K562 (cell line): ENCODE measurements at regions not wholly inside any gene's neighbourhood (a gene's known extent, or its start where the extent isn't known, plus 50 kb on each side); places are given as distances from the start of the nearest gene placed in this dataset.

ENCODE experiments used
- ATAC-seq: fragments of 200-7000 bp; cut with Tn5 transposase; 3 replicates; pipeline ENCODE4 v1.9.1; 2020; ENCODE audit warnings: moderate library complexity
- BruUV-seq: library from RNA; stranded (reverse); fragments of 400-500 nt; replicated peaks from 2 replicates; lab custom pipeline; 2021; lab: Mats Ljungman, UMichigan
- CTCF ChIA-PET: fragments of 300-600 bp; formaldehyde crosslinking; extraction: SDS; loops from one replicate; lab custom pipeline; 2021; ENCODE audit warnings: low intra/inter-chr PET ratio; lab: Yijun Ruan, JAX
- POLR2A ChIA-PET: fragments of 300-600, 350-650 bp; sonication (Branson Sonifier 250); formaldehyde crosslinking; extraction: SDS; loops from one replicate; lab custom pipeline; 2021; ENCODE audit warnings: antibody characterized with exemption, inconsistent platforms; lab: Yijun Ruan, JAX
- DNase-seq, 4 experiments: peaks; one replicate each; pipeline versions ENCODE4 v3.0.0 to v3.0.0-alpha.2; 2011 to 2018; ENCODE audit warnings: low spot score in 3 of 4, mixed read lengths in 3 of 4; ENCODE audit errors: extremely low read depth in 1 of 4
- FAIRE-seq: peaks from 2 replicates; lab custom pipeline; 2011; peaks lifted over from hg19 to GRCh38; lab: Jason Lieb, UNC
- H2AFZ ChIP-seq: 2 replicates; pipeline ENCODE4 v1.6.0; 2011; ENCODE audit warnings: low read depth, low read length, control low read depth, inconsistent platforms
- H3K27ac ChIP-seq: fragments of 200-600 bp; 3 replicates; pipeline ENCODE4 v1.8.0; 2011; ENCODE audit warnings: low read depth, mild to moderate bottlenecking, control low read depth, inconsistent platforms, low read length, moderate library complexity, mixed read lengths; ENCODE audit errors: extremely low read depth
- H3K27me3 ChIP-seq, 2 experiments: fragments of 300-600 bp in 1 of 2; 2 replicates in 1 of 2; 3 replicates in 1 of 2; pipeline versions ENCODE4 v1.6.0 to v1.8.0; 2011; ENCODE audit warnings: inconsistent platforms in 2 of 2, low read length in 2 of 2, mild to moderate bottlenecking in 1 of 2, mixed read lengths in 1 of 2, moderate library complexity in 1 of 2; ENCODE audit not compliant: control insufficient read depth in 2 of 2, insufficient read depth in 2 of 2
- H3K36me3 ChIP-seq: fragments of 300-600 bp; 3 replicates; pipeline ENCODE4 v1.8.0; 2011; ENCODE audit warnings: mild to moderate bottlenecking, low read length, inconsistent platforms; ENCODE audit not compliant: control insufficient read depth, insufficient read depth
- H3K4me1 ChIP-seq, 2 experiments: fragments of 200-600 bp in 1 of 2; replicated peaks in 1 of 2; 2 replicates in 1 of 2; 3 replicates in 1 of 2; pipeline versions ENCODE4 v1.5.1 to v1.8.0; 2011; ENCODE audit warnings: inconsistent platforms in 2 of 2, low read length in 2 of 2, mild to moderate bottlenecking in 1 of 2, mixed read lengths in 1 of 2, moderate library complexity in 1 of 2; ENCODE audit not compliant: control insufficient read depth in 2 of 2, insufficient read depth in 2 of 2
- H3K4me2 ChIP-seq: 2 replicates; pipeline ENCODE4 v1.6.1; 2011; ENCODE audit warnings: low read length, control low read depth, inconsistent platforms, mixed read lengths; ENCODE audit not compliant: insufficient read depth
- H3K4me3 ChIP-seq: fragments of 200-600 bp; sonication (generic), shearing (Covaris generic); 2 replicates; pipeline ENCODE4 v1.5.1; 2016; ENCODE audit warnings: control low read depth, inconsistent platforms
- H3K79me2 ChIP-seq: fragments of 200-600 bp; 3 replicates; pipeline ENCODE4 v1.8.0; 2011; ENCODE audit warnings: low read length, inconsistent platforms; ENCODE audit not compliant: control insufficient read depth, insufficient read depth
- H3K9ac ChIP-seq, 2 experiments: 2 replicates each; pipeline versions ENCODE4 v1.6.0 to v1.6.1; 2011; ENCODE audit warnings: low read depth in 2 of 2, low read length in 2 of 2, control low read depth in 1 of 2, inconsistent platforms in 1 of 2, mild to moderate bottlenecking in 1 of 2, mixed read lengths in 1 of 2; ENCODE audit not compliant: insufficient read depth in 1 of 2
- H3K9me1 ChIP-seq: one replicate; pipeline ENCODE4 v1.6.0; 2011; ENCODE audit warnings: inconsistent platforms, mild to moderate bottlenecking, low read length, moderate library complexity; ENCODE audit not compliant: control insufficient read depth, insufficient read depth
- H3K9me3 ChIP-seq: replicated peaks from 2 replicates; pipeline ENCODE4 v1.5.1; 2011; ENCODE audit warnings: low read depth, low read length, inconsistent platforms; ENCODE audit not compliant: control insufficient read depth, insufficient read depth
- H4K20me1 ChIP-seq: replicated peaks from 2 replicates; pipeline ENCODE4 v1.6.1; 2011; ENCODE audit warnings: low read length, inconsistent platforms, mixed read lengths; ENCODE audit not compliant: control insufficient read depth, insufficient read depth
- BMI1 ChIP-seq: fragments of 150-350 bp; IDR thresholded peaks from 2 replicates; pipeline ENCODE4 v1.6.1; 2014; ENCODE audit warnings: low read length
- EZH2 ChIP-seq: IDR thresholded peaks from 2 replicates; pipeline ENCODE4 v1.6.1; 2012; ENCODE audit warnings: low read depth, mild to moderate bottlenecking, inconsistent platforms, low read length, borderline replicate concordance
- HLTF ChIP-seq: fragments of 450-650 bp; IDR thresholded peaks from 2 replicates; pipeline ENCODE4 v1.6.1; 2016
- KHSRP ChIP-seq: fragments of 450-650 bp; IDR thresholded peaks from 2 replicates; pipeline ENCODE4 v1.6.1; 2017
- KLF10 ChIP-seq: fragments of 250-450 bp; sonication (Bioruptor Pico); IDR thresholded peaks from 2 replicates; pipeline ENCODE4 v1.6.1; 2021; ENCODE audit warnings: matching md5 sums
- KLF13 ChIP-seq: fragments of 450-650 bp; IDR thresholded peaks from 2 replicates; pipeline ENCODE4 v1.6.1; 2016; ENCODE audit warnings: missing genetic modification characterization, low read depth, mild to moderate bottlenecking, missing compliant biosample characterization, moderate library complexity, borderline replicate concordance
- LARP7 ChIP-seq: fragments of 450-650 bp; IDR thresholded peaks from 2 replicates; pipeline ENCODE4 v1.6.1; 2016
- NFXL1 ChIP-seq: fragments of 450-650 bp; formaldehyde crosslinking; IDR thresholded peaks from 2 replicates; pipeline ENCODE4 v1.4.0; 2021; ENCODE audit warnings: mild to moderate bottlenecking
- NONO ChIP-seq, 2 experiments: fragments of 200-400 bp in 1 of 2; fragments of 450-650 bp in 1 of 2; formaldehyde crosslinking in 1 of 2; IDR thresholded peaks; 2 replicates each; pipeline ENCODE4 v1.6.1; 2017; ENCODE audit warnings: low read depth in 2 of 2, mild to moderate bottlenecking in 2 of 2, moderate library complexity in 2 of 2, low read length in 1 of 2
- TCF7 ChIP-seq: sonication (generic); IDR thresholded peaks from 2 replicates; pipeline ENCODE4 v1.6.1; 2016; ENCODE audit warnings: antibody characterized with exemption, borderline replicate concordance
- ZKSCAN8 ChIP-seq: fragments of 200-800 bp; sonication (Bioruptor generic); IDR thresholded peaks from 2 replicates; pipeline ENCODE4 v1.6.1; 2016; ENCODE audit warnings: missing genetic modification characterization, missing compliant biosample characterization
- ZNF445 ChIP-seq: fragments of 250-450 bp; sonication (Bioruptor Pico); IDR thresholded peaks from 2 replicates; pipeline ENCODE4 v1.4.0; 2020; ENCODE audit warnings: low read depth, mild to moderate bottlenecking, moderate library complexity
- ZNF586 ChIP-seq: fragments of 450-650 bp; formaldehyde crosslinking; conservative IDR thresholded peaks from 2 replicates; pipeline ENCODE4 v1.4.0; 2020; ENCODE audit warnings: mild to moderate bottlenecking, moderate library complexity
- in situ Hi-C: fragments of 300-500 bp; cut with MboI; formaldehyde crosslinking; loops from 4 replicates; pipeline ENCODE4 v1.15.0; 2018; ENCODE audit warnings: inconsistent platforms, mixed read lengths
- intact Hi-C: fragments of 100-400 bp; cut with micrococcal nuclease; formaldehyde crosslinking; loops from 2 replicates; pipeline ENCODE4 v1.14.2; 2022
- TF ChIP-seq, protein P1 (sequence below): fragments of 250-450 bp; sonication (Bioruptor Pico); IDR thresholded peaks from 2 replicates; pipeline ENCODE4 v1.8.0; 2021; ENCODE audit warnings: moderate library complexity, mild to moderate bottlenecking, inconsistent platforms
- TF ChIP-seq, protein P2 (sequence below), 2 experiments: fragments of 150-350 bp in 1 of 2; IDR thresholded peaks; 2 replicates each; pipeline ENCODE4 v1.6.1; 2012 to 2016; ENCODE audit warnings: low read depth in 2 of 2, low read length in 2 of 2, mild to moderate bottlenecking in 1 of 2, moderate library complexity in 1 of 2
- TF ChIP-seq, protein P3 (sequence below): IDR thresholded peaks from 2 replicates; pipeline ENCODE4 v1.6.1; 2016; ENCODE audit warnings: missing genetic modification characterization, missing compliant biosample characterization
- TF ChIP-seq, protein P4 (sequence below), 2 experiments: fragments of 450-650 bp; IDR thresholded peaks; 2 replicates each; pipeline ENCODE4 v1.6.1; 2016

DNA sequence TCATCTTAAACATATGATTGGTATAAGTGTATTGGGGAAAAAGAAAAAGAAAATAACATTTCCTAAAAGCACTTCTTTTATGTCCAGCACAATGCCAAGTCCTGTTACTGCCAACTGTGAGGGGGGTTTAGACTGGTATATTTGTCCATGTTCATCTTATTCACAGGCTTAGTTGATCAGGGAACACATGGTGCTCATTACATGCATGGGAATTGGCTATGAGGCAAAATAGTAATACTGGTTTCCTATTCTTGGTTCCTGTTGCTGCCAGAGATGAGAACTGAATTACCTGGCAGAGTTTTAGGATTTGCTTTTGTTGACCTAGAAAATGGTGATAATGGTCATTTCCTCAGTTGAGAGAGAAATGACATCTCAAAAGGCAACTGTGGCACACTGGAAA is 398.8 kb downstream of the DUSP10 start:
- CTCF ChIA-PET = no interaction called here

More for the DNA sequence above, 398.8 kb downstream of the DUSP10 start:
- Histone ChIP-seq H3K4me3 (no peak overlapping the region), H3K79me2 (no peaks in the 10 kb centered on the region), H3K9me1 (no peaks in the 10 kb centered on the region), H3K27ac (no peak overlapping the region), H3K9me3 (no peaks in the 10 kb centered on the region), H3K4me1 (no peaks in the 10 kb centered on the region), H3K4me2 (no peak overlapping the region), H3K9ac (no peak overlapping the region), H3K27me3 (no peaks in the 10 kb centered on the region), H4K20me1 (no peaks in the 10 kb centered on the region), H3K36me3 (no peaks in the 10 kb centered on the region), H2AFZ (no peak overlapping the region)
- intact Hi-C loops (no loop called here), in situ Hi-C loops (no loop called here)
- ATAC-seq (no peak), DNase-seq (no peak), FAIRE-seq (no peak)
- POLR2A ChIA-PET = no interaction called here
- BruUV-seq = no TSS peak
- no peak for TF ChIP-seq NONO (IDR thresholded peaks at IDR 0.05; ENCODE audit: low read depth in 2 of 2, low read length in 1 of 2)
- TF ChIP-seq, protein P1, sequence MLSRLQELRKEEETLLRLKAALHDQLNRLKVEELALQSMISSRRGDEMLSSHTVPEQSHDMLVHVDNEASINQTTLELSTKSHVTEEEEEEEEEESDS (CRISPR knock-in tag) = no peak
- TF ChIP-seq, protein P2, sequence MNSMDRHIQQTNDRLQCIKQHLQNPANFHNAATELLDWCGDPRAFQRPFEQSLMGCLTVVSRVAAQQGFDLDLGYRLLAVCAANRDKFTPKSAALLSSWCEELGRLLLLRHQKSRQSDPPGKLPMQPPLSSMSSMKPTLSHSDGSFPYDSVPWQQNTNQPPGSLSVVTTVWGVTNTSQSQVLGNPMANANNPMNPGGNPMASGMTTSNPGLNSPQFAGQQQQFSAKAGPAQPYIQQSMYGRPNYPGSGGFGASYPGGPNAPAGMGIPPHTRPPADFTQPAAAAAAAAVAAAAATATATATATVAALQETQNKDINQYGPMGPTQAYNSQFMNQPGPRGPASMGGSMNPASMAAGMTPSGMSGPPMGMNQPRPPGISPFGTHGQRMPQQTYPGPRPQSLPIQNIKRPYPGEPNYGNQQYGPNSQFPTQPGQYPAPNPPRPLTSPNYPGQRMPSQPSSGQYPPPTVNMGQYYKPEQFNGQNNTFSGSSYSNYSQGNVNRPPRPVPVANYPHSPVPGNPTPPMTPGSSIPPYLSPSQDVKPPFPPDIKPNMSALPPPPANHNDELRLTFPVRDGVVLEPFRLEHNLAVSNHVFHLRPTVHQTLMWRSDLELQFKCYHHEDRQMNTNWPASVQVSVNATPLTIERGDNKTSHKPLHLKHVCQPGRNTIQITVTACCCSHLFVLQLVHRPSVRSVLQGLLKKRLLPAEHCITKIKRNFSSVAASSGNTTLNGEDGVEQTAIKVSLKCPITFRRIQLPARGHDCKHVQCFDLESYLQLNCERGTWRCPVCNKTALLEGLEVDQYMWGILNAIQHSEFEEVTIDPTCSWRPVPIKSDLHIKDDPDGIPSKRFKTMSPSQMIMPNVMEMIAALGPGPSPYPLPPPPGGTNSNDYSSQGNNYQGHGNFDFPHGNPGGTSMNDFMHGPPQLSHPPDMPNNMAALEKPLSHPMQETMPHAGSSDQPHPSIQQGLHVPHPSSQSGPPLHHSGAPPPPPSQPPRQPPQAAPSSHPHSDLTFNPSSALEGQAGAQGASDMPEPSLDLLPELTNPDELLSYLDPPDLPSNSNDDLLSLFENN (IDR thresholded peaks at IDR 0.05; ENCODE audit: low read depth in 2 of 2, low read length in 2 of 2) = no peak
- no peak for TF ChIP-seq KHSRP
- TF ChIP-seq KLF13 (tag) = no peak
- no peak for TF ChIP-seq NFXL1 (CRISPR knock-in tag)
- TF ChIP-seq LARP7 = no peak
- no peak for TF ChIP-seq ZNF445 (CRISPR knock-in tag)
- TF ChIP-seq KLF10 (CRISPR knock-in tag) = no peak
- TF ChIP-seq BMI1 = no peak
- TF ChIP-seq EZH2 = no peak
- TF ChIP-seq, protein P3, sequence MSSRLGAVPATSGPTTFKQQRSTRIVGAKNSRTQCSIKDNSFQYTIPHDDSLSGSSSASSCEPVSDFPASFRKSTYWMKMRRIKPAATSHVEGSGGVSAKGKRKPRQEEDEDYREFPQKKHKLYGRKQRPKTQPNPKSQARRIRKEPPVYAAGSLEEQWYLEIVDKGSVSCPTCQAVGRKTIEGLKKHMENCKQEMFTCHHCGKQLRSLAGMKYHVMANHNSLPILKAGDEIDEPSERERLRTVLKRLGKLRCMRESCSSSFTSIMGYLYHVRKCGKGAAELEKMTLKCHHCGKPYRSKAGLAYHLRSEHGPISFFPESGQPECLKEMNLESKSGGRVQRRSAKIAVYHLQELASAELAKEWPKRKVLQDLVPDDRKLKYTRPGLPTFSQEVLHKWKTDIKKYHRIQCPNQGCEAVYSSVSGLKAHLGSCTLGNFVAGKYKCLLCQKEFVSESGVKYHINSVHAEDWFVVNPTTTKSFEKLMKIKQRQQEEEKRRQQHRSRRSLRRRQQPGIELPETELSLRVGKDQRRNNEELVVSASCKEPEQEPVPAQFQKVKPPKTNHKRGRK (tag) = no peak
- TF ChIP-seq ZNF586 = no peak
- no peak for TF ChIP-seq TCF7
- TF ChIP-seq, protein P4, sequence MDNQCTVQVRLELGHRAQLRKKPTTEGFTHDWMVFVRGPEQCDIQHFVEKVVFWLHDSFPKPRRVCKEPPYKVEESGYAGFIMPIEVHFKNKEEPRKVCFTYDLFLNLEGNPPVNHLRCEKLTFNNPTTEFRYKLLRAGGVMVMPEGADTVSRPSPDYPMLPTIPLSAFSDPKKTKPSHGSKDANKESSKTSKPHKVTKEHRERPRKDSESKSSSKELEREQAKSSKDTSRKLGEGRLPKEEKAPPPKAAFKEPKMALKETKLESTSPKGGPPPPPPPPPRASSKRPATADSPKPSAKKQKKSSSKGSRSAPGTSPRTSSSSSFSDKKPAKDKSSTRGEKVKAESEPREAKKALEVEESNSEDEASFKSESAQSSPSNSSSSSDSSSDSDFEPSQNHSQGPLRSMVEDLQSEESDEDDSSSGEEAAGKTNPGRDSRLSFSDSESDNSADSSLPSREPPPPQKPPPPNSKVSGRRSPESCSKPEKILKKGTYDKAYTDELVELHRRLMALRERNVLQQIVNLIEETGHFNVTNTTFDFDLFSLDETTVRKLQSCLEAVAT (IDR thresholded peaks at IDR 0.05) = no peak
- no peak for TF ChIP-seq ZKSCAN8 (CRISPR knock-in tag)
- no peak for TF ChIP-seq HLTF
